ENCODE measurements at regions not wholly inside any gene's neighbourhood (a gene's known extent, or its start where the extent isn't known, plus 50 kb on each side); places are given as distances from the start of the nearest gene placed in this dataset.
"Not testable (repeated sequence)": the region's sequence is repeated elsewhere in the genome, so short reads cannot be mapped to it uniquely, and the experiment has no call there.

DNA sequence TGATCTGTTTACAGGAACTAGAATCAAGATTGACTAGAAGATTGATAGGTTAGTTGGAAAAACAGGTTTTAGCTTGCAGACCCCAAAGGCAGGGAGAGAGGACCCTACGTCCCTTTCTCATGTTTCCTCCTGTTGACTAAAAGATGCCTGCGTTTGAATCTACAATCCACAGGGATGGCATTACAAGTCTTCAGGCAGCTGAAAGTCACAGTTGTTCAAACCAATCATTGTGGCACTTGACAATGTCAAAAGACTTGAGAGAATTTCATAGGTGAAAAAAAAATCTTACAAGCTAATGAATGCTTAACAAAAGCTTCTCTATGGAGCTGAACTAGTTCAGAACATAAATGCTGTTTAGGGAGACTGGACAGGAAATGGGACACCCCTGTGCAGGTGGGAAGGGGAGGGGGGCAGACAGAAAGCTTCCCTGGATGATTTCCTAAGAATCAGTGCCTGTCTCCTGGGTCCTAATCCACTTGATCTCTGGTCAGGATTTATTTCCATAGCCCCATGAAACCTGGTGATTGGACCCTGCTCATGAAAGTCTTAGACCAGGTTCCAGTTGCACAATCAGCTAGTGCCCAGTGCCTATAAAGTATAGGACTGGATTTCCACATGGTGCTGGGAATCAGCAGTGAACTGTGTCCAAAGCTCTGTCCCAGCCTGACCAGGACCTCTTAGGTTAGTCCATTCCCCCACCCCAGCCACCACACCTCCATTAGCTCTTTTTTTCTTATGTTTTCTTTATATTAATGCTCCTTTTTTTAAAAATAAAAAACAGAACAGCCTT is 91.6 kb upstream of the BCAR3 start:
- no peak for DNase-seq

DNA sequence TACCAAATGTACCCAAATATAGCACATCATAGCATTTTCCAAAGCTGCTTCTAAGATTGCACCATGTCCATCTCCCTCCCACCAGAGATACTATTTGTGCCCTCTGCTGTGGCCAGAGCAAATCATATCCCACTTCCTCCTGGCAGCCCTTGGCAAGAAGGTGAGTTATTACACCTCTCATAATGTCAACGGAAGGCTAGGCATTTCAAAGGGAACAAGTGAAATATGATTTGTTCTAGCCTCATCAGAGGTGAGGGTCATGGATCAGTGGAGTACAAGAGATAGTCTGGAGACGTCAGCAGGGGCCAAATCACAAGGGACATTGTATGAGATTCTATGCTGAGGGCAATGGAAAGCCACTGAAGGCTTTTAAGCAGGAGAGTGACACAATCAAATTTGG is 90.2 kb upstream of the BCAR3 start:
- DNase-seq: no peak

DNA sequence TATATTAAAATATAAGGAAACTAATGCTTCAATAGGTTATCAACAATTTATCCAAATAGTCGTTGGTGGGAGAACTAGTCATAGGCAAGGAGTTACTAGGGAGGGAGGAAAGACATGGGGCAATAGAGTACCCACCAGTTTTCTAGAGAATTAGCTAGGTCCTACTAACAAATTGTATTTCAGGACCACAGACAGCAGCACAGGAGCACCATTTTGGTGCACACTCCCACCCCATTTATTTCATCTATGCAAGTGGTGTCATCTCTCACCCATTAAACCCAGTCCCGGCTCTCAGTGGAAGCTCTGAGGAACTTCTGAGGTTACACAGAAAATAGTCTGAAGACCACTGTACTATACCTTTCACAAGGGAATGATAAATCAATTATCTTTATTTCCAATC is 89.0 kb upstream of the BCAR3 start:
- DNase-seq: no peak

DNA sequence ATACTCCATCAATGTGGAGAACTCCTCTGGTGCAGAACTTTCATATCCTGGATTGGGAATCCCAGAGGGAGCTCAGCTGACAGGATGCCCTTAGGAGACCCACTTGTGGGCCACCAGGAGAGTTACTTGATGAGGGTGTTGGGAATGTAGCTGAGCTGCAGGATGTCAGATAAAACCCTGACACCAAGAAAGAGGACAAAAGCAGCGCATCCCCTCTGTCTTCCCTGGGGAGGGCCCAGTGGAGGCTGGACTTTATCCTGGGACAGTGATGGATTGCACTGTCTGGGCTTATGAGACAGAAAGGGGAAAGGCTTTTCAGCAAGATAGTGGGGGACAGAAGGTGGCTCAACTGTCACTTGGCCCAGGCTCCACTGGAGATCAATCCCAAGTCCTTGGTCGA is 88.1 kb upstream of the BCAR3 start:
- no peak for DNase-seq

DNA sequence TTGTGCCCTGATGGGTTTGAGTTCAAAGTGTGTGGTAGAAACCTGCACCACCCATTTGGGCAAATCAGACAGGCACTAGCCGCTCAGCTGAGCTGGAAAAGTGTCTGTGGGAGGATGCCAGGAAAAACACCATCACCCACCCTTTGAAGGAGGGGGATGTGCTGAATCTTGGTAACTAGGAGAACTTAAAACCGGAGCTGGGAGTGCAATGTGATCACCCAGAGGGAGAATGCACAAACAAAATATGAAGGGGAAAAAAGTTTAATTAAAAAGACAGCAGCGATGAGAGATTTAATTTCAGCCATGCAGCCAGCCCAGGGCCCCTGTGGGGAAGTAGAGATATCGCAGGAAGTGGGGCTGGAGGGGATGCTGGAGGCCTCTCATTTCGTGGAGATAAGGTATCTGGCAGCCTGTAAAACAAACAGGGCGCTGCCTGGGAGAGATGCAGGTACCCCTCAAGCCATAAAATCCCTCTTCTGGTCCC is 86.8 kb upstream of the BCAR3 start:
- no peak for DNase-seq

DNA sequence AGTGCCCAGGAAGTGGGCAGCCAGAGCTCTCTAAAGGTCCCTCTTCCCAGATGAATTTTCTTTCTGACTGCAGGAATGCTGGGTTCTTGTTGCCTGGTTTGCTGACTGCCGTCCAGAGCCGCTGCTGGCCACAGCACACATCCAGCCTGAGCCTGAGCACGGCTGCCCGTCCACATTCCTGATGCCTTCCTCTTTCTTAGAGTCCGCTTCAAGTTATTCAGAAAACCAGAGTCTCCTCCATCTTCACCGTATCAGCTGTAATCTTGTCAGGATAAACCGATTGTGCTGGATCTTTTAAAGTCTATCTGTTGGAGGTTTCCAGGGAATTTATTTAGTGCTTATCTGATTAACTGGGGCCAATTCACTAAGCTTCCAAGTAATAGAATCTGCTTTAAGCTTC is 84.8 kb upstream of the BCAR3 start:
- no peak for DNase-seq

DNA sequence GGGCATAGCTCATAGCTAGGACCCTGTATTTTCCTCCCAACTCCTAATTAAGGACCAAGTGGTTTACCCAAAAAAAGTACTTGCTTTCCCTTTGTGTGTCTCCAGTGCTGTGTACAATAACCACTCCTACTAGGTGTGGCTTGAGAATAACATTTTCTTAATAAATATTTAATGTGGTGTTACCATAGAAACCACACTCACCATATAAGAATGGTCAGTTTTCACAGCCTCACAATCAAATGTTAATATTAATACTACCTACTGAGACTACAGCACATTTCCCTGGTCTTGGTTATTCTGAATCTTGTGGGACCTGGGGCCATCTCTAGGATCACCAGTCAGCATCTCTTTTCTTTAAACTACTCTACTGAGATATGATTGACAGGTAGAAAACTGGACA is 83.5 kb upstream of the BCAR3 start:
- no peak for DNase-seq

DNA sequence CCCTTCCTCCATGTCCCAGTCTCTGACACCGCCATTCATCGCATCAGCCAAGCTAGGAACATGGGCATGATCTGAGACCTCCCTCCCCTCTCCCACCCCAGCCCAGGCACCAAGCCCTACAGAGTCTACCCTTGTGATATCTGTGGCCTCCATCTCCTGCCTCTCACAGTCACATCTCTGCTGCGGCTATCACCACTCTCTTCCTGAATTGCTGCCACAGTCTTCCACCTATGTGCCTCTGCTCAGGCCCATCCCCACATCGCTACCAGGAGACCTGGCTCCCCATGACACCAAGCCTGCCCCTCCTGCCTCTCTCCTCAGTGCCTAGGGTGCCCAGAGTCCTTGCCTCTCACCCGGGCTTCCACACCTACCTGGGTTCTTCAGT is 82.7 kb upstream of the BCAR3 start:
- DNase-seq: no peak

DNA sequence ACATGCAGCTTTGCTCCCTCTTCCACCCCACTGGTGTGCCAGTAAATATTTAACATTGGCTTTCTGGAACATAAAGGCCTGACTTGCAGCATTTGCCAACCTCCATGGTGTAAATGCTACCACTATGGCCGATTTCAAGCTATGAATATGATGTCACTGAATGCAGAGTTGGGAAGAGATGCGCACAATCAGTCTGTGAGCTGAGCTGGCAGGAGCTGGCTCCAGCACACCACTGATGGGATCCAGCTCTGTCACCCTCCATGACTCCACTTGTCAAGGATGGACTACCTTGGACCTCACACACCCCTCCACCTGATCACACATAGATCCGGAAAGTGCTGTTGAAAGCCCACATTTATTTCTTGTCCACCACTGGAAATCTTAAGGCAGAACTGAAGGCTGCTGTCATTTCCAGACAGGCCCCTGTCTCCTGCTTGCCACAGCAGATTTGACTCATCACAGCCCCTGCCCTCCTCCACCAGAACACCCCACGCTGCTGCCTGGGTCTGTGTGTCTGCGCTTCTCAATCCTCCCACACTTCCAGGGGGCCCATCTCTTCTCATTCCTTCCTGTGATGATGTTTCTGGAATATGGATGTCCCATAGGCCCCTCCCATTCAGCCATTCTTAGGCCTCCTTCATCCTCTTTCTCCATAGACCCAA is 82.2 kb upstream of the BCAR3 start:
- no peak for DNase-seq

DNA sequence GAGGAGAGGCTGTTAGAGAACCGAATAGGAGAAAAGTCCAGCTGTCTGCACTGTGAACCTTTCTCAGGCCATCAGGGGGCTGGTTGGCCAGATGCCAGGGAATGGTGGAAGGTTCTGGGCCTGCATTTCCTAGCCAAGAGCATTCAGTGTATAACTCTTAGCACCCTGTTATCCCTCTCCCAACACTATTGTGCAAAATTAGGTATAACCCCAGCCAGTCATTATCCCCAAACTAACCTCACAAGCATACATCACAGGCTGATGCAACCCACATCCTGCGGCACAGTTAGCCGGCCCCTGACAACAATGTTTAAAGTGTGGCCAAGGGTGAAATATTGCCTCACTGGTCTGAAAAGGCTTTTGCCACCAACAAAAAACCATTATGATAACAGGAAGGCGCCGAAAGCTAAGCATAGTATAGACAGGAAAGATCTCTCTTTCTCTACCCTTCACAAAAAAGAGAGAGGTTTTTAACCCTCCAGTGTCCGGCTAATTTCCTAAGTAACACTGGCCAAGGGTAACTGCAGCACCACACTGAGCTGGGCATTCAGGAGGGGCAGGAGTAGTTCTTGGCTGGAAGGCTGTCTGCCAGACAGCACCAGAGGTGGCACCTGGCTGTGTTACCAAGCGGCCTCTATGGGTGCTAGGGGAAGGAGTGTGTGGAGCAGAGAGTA is 77.3 kb upstream of the BCAR3 start:
- DNase-seq: peak; percentile 68

DNA sequence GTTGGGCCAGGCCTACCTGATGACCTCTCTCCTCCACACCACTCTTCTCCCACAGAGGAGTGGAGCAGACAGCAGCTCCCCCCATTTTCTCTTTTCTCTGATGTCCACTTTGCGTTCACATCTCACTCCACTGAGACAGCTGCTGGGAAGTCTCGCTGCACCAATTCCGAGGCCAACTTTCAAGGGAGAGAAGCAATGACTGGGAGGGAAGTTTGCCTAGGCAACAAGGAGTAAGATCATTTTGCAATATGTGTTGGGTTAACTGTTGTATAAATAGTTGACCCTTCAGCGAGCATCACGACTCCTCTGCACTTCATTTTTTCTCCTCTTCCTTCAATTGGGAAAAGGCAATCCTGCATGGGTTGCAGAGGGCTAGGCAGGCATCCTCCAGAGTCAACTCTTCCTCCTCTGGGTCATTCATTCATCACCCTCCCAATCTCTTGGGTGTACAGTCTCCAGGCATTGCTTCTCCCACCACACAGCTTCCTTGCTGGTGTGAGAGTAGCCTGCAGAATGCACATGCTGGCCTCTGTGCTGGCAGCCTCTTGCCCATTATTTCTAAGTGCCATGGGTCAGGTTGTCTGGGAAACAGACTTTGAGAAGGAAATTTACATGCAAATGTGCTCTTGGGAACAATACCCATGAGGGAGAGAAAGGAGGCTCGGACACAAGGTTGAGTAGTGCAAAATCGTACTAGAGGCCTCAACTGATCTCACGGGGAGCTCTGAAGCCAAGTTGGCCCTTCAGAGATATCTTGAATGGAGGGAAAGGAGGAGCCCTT is 75.8 kb upstream of the BCAR3 start:
- no peak for DNase-seq

DNA sequence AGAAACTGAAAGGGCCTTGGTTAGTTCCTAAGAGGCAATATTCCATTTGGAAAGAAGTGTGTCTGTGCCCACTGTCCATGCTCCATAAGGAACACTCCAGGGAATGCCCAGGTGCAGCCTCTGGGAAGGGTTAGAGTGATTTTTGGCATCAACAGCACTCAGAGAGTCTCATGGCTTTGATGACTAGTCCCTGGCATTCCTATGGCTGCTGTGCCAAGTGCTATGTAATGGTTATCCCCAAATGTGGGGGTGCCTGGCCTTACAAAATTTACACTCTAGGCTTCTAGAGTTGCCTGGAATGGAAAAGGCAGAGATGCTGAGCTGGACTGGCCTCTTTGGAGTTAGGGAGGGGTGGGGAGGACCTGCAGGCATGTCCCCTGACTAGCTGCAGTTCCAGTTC is 75.0 kb upstream of the BCAR3 start:
- no peak for DNase-seq

DNA sequence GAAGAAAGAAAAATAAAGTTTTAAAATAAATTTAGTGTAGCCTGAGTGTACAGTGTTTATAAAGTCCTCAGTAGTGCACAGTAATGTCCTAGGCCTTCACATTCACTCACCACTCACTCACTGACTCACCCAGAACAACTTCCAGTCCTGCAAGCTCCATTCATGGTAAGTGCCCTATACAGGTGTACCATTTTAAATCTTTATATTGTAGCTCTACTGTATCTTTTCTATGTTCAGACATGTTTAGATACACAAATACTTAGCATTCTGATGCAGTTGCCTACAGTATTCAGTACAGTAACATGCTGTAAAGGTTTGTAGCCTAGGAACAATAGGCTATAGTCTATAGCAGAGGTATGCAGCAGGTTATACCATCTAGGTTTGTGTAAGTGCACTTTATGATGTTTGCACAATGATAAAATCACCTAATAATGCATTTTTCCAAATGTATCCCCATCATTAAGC is 73.6 kb upstream of the BCAR3 start:
- not testable (repeated sequence) for DNase-seq

DNA sequence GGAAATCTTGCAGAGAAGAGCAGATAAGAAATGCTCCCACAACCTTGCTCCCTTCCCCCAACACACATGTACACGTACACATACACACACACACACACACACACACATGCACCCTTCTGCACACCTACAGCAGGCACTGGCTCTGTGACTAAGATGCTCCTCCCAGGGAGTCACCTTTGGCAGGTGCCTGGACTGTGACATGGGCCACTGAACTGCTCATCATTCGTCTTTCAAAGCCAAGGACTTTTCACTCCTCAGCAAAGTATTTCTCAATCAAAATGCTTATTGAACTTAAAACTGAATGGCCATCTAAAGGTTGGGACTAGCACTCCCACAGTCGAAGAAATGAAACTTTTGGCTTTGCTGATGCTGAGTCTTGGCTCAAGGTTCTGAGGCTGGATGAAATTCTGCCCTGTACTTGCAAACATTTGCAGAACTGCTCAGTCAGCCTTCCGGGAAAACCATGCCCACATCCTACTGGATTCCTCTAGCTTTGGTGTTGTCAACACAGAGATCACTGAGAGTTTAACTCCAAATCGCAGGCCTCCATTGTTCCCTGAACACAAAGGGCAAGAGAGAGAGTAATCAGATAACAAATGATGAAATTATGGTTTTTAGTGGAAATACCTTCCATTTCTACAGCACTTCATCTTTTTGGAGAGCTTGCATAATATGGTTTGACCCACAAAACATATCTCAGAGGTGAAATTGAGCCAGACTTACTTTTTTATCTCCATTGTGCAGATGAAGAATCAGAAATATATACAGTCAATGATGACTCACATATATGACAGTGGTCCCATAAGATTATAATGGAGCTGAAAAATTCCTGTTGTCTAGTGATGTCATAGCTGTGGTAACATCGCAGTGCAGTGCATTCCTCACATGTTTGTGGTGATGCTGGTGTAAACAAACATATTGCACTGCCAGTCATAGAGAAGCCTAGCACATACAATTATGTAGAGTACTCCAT is 72.4 kb upstream of the BCAR3 start:
- peak; percentile 97 for DNase-seq

DNA sequence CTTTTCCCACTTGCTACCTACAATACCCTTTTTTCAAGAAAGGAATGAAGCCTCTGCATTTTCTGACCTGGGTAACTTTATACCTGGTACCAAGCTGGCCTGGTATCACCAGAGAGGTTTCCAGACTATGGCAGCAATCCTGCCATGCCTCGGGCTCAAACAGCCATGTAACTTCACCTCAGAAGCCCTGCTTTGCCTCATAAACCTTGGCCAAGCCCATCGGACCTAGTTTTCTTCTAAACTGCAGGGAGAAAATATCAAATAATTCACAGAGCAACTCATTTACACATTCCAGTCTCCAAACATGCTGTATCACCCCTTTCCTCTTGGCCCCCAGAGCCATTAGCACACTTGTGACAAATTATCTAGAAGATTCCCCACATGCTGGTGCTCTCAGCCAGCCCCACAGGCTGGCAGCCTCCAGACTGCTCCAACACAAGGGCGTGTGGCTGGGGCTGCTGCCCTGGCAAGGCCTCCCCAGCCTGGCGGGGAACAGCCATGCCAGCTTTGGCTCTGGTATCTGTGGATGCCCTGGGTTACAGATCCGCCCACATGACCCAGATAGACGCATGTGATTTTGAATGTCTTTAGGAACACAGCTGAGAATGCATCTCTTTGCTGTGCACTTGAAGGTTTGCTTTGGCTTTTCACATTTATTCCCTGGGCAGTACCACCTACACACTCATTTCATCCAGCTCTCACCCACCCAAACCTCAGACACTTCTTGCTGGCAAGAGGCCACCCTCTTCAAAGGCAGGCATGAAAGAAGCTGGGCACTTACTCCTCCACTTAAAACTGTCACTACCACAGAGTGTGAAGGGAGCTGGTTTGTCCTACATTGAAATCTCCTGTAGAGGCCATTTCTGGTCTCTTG is 70.0 kb upstream of the BCAR3 start:
- no peak for DNase-seq

DNA sequence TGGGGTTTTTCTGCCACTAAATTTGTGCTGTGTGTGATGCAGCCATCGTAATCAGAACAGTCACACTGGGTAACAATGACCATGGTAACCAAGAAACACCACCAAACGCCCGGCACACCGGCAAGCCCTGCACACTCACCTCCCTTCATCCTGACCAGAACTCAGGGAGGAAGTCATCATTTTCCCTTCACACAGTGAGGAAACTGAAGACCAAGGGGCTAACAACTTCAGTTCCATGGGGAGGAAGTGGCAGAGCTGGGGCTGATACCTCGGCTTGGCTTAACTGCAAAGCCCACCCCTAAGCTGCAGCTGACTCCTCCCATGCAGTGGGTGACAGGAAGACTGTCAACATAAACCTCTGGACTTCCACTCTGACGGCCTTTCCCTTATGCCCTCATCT is 69.3 kb upstream of the BCAR3 start:
- no peak for DNase-seq

DNA sequence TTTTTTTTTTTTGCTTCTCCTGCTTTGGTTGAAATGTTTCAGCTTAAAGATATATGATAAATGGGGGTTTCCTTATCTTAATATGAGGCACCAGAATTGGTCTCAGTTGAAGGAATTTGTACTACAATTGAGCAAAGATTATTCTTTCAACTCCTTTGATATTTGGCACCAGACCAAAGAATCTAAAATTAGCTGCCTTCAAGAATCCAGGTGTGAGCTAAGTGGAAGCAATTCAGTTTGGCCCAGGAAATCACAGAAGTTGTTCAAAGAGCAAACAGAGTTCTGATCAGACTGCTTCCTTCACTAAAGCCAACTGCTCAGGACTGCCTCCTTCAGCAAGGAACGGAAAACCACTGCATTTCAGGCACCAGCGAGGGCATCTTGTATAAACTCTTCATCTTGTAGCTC is 68.3 kb upstream of the BCAR3 start:
- no peak for DNase-seq

DNA sequence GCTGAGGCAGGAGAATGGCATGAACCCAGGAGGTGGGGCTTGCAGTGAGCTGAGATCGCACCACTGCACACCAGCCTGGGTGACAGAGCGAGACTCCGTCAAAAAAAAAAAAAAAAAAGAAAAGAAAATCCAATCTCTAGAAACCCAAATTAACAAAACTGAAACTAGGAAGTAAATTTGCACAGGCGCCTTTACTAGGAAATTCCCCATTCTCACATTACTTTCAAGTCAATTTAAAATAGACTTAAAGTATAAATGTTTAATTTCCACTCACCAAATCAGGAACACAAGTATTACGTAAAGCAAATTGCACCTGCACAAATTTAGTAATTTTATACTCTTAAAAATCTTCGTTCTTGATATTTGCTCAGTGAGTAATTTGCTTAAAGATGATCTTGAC is 67.8 kb upstream of the BCAR3 start:
- no peak for DNase-seq

DNA sequence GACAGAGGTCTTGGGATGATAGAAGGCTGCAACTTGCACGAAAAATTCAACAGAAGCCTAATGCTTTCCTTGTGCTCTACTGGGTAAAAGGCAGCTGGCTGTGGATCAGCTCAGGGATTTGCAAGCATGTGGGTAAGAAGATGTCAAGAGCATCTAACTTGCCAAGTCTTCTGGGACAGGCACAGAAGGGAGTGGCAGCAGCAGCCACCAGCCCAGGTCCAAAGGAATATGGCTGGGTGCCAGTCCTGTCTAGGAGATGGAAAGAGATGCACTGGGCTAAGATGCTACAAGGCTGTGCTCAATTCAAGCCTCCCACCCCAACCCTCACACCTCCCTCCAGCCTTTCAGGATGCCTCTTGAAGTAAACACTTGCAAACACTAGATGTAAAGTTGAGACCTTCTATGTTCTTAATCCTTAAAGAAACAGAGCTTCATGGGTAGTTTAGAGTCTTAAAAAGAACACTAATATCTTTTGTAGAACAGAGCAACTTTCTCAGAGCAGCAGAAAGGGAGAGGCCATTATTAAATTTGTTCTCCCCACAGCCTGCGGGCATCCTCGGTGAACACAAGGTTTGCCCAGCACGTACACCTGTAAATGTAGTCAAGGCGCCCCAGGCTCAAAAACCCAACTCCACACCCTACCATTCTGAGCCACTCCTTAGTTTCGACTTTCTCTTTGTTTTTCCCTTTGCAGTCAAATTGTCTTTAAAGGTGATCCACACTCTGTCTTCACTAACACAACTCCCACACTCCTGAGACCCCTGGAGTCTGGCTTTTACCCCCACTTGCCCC is 64.6 kb upstream of the BCAR3 start:
- DNase-seq: no peak
